Endothelial cell of umbilical vein (primary cell): ENCODE measurements at regions not wholly inside any gene's neighbourhood (a gene's known extent, or its start where the extent isn't known, plus 50 kb on each side); places are given as distances from the start of the nearest gene placed in this dataset.

Source experiments
- BruUV-seq: library from RNA; stranded (reverse); fragments of 400-500 nt; replicated peaks from 2 replicates; lab custom pipeline; 2021; lab: Mats Ljungman, UMichigan
- CTCF ChIA-PET: fragments of 300-600, 350-600 bp; sonication (Branson Sonifier 250); formaldehyde crosslinking; loops from one replicate; lab custom pipeline; 2021; ENCODE audit warnings: antibody characterized with exemption, inconsistent platforms; lab: Charles Lee
- POLR2A ChIA-PET: fragments of 300-600, 350-600 bp; sonication (Branson Sonifier 250); formaldehyde crosslinking; loops from one replicate; lab custom pipeline; 2021; ENCODE audit warnings: antibody characterized with exemption, inconsistent platforms; lab: Charles Lee
- DNase-seq: peaks from one replicate; pipeline ENCODE4 v3.0.0-alpha.2; 2011; ENCODE audit warnings: low read depth, low spot score
- FAIRE-seq: peaks from 2 replicates; lab custom pipeline; 2011; peaks lifted over from hg19 to GRCh38; lab: Jason Lieb, UNC
- H2AFZ ChIP-seq: 2 replicates; pipeline ENCODE4 v1.6.0; 2012; ENCODE audit warnings: low read depth, low read length, control low read depth, inconsistent platforms
- H3K27ac ChIP-seq: 2 replicates; pipeline ENCODE4 v1.5.1; 2011; ENCODE audit warnings: low read depth, mild to moderate bottlenecking, control low read depth, low read length, moderate library complexity; ENCODE audit not compliant: insufficient read depth
- H3K27me3 ChIP-seq, 2 experiments: 2 replicates each; pipeline versions ENCODE4 v1.6.0 to v1.6.1; 2011; ENCODE audit warnings: low read length in 2 of 2, mixed read lengths in 1 of 2; ENCODE audit not compliant: control insufficient read depth in 2 of 2, insufficient read depth in 2 of 2
- H3K36me3 ChIP-seq, 2 experiments: 2 replicates in 1 of 2; 3 replicates in 1 of 2; pipeline ENCODE4 v1.5.1; 2011; ENCODE audit warnings: low read length in 2 of 2, mild to moderate bottlenecking in 1 of 2, moderate library complexity in 1 of 2; ENCODE audit not compliant: control insufficient read depth in 2 of 2, insufficient read depth in 2 of 2; ENCODE audit errors: extremely low read depth in 1 of 2
- H3K4me1 ChIP-seq: 3 replicates; pipeline ENCODE4 v1.5.1; 2011; ENCODE audit warnings: mild to moderate bottlenecking, low read length; ENCODE audit not compliant: control insufficient read depth, insufficient read depth; ENCODE audit errors: extremely low read depth
- H3K4me2 ChIP-seq: 2 replicates; pipeline ENCODE4 v1.6.1; 2011; ENCODE audit warnings: low read length, control low read depth, mixed read lengths; ENCODE audit not compliant: insufficient read depth
- H3K4me3 ChIP-seq, 3 experiments: fragments of 200-600 bp in 1 of 3; sonication (generic), shearing (Covaris generic) in 1 of 3; replicated peaks in 1 of 3; 2 replicates each; pipeline ENCODE4 v1.5.1; 2011 to 2016; ENCODE audit warnings: control low read depth in 3 of 3, low read length in 3 of 3, mild to moderate bottlenecking in 2 of 3, inconsistent platforms in 1 of 3, low read depth in 1 of 3, moderate library complexity in 1 of 3; ENCODE audit not compliant: insufficient read depth in 1 of 3
- H3K79me2 ChIP-seq: 2 replicates; pipeline ENCODE4 v1.6.0; 2012; ENCODE audit warnings: low read length, inconsistent platforms; ENCODE audit not compliant: control insufficient read depth, insufficient read depth
- H3K9ac ChIP-seq: replicated peaks from 2 replicates; pipeline ENCODE3; 2011; ENCODE audit warnings: low read length, control low read depth; ENCODE audit not compliant: insufficient read depth; ENCODE audit errors: extremely low read depth
- H3K9me1 ChIP-seq: replicated peaks from 3 replicates; pipeline ENCODE4 v1.6.0; 2011; ENCODE audit warnings: mild to moderate bottlenecking, low read length; ENCODE audit not compliant: control insufficient read depth, insufficient read depth; ENCODE audit errors: extremely low read depth
- H3K9me3 ChIP-seq: replicated peaks from 2 replicates; pipeline ENCODE4 v1.5.1; 2012; ENCODE audit warnings: low read length, inconsistent platforms; ENCODE audit not compliant: control insufficient read depth, insufficient read depth
- H4K20me1 ChIP-seq: replicated peaks from 2 replicates; pipeline ENCODE3; 2011; ENCODE audit warnings: mild to moderate bottlenecking, low read length; ENCODE audit not compliant: control insufficient read depth, insufficient read depth; ENCODE audit errors: extremely low read depth
- FOS ChIP-seq: IDR thresholded peaks from 2 replicates; pipeline ENCODE4 v1.6.1; 2011; ENCODE audit warnings: mild to moderate bottlenecking, low read length, moderate library complexity, borderline replicate concordance; ENCODE audit not compliant: insufficient read depth
- GATA2 ChIP-seq: IDR thresholded peaks from 2 replicates; pipeline ENCODE4 v1.7.0; 2011; ENCODE audit warnings: low read depth, mild to moderate bottlenecking, moderate library complexity, mixed read lengths, low read length; ENCODE audit not compliant: insufficient read length, insufficient read depth
- JUN ChIP-seq: IDR thresholded peaks from 2 replicates; pipeline ENCODE4 v1.6.1; 2011; ENCODE audit warnings: borderline replicate concordance, low read depth; ENCODE audit not compliant: insufficient read length, insufficient read depth
- MYC ChIP-seq: IDR thresholded peaks from one replicate; pipeline ENCODE4 v1.6.1; 2011; ENCODE audit warnings: mild to moderate bottlenecking, low read depth, low read length
- POLR2A ChIP-seq: IDR thresholded peaks from 2 replicates; pipeline ENCODE4 v1.6.1; 2012; ENCODE audit warnings: low read depth, mild to moderate bottlenecking, control low read depth, low read length
- POLR2AphosphoS5 ChIP-seq: IDR thresholded peaks from 2 replicates; pipeline ENCODE4 v1.6.1; 2012; ENCODE audit warnings: low read depth, mild to moderate bottlenecking, control low read depth, low read length, moderate library complexity; ENCODE audit not compliant: insufficient read depth
- dilution Hi-C: fragments of 300-500 bp; cut with MboI; formaldehyde crosslinking; loops from one replicate; pipeline ENCODE4 v1.15.0; 2019; ENCODE audit warnings: low sequenced_read_pairs; ENCODE audit not compliant: extremely low pct_ligation_motif_present
- intact Hi-C: fragments of 100-400 bp; cut with micrococcal nuclease; formaldehyde crosslinking; loops from one replicate; pipeline ENCODE4 v1.10.0; 2022
- TF ChIP-seq, protein P1 (sequence below), 2 donors: IDR thresholded peaks; 1 replicate in 1 of 2; 2 replicates in 1 of 2; pipeline ENCODE4 v1.5.1; 2011; ENCODE audit warnings: low read length in 2 of 2, mild to moderate bottlenecking in 2 of 2, moderate library complexity in 2 of 2, control low read depth in 1 of 2, inconsistent platforms in 1 of 2, low read depth in 1 of 2; ENCODE audit not compliant: insufficient read depth in 1 of 2; ENCODE audit errors: extremely low read depth in 1 of 2
- TF ChIP-seq, protein P2 (sequence below): IDR thresholded peaks from 2 replicates; pipeline ENCODE4 v1.6.1; 2011; ENCODE audit not compliant: insufficient read depth, insufficient read length

DNA sequence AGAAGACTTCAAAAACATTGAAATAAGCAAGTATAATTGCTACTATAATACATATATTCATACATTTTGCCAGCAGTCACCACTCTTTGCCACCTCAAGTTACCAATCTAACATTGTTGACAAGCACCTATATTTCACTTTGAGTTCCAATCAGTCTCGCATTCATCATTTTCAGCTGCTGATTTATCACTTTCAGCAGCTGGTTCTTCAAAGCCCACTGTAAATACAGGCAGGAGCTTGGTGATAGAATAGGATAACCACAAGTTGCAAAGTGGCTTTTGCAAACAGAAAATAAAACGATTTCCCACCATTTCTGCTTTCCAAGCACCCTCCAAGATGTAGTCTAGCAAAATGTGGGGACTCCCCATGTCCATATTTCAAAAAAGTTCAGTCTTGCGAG, 114.2 kb upstream of the ITGA1 start:
- peaks cover 0 to 3% of the 10 kb centered on the region in 2 experiments for H3K27me3 ChIP-seq
- no peaks in the 10 kb centered on the region for H4K20me1 ChIP-seq
- H3K9ac ChIP-seq = no peak overlapping the region
- TF ChIP-seq, protein P1, sequence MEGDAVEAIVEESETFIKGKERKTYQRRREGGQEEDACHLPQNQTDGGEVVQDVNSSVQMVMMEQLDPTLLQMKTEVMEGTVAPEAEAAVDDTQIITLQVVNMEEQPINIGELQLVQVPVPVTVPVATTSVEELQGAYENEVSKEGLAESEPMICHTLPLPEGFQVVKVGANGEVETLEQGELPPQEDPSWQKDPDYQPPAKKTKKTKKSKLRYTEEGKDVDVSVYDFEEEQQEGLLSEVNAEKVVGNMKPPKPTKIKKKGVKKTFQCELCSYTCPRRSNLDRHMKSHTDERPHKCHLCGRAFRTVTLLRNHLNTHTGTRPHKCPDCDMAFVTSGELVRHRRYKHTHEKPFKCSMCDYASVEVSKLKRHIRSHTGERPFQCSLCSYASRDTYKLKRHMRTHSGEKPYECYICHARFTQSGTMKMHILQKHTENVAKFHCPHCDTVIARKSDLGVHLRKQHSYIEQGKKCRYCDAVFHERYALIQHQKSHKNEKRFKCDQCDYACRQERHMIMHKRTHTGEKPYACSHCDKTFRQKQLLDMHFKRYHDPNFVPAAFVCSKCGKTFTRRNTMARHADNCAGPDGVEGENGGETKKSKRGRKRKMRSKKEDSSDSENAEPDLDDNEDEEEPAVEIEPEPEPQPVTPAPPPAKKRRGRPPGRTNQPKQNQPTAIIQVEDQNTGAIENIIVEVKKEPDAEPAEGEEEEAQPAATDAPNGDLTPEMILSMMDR (IDR thresholded peaks at IDR 0.05; ENCODE audit: extremely low read depth in 1 of 2, insufficient read depth in 1 of 2, low read depth in 1 of 2, low read length in 2 of 2) = no peak
- no peak for TF ChIP-seq FOS
- BruUV-seq = no TSS peak
- H2AFZ ChIP-seq = no peak overlapping the region
- ChIA-PET POLR2A (no interaction called here), CTCF (interaction anchor here (1.9 kb wide), 1 partner anchor 14 kb away, joined by 8 read pairs; no protein-coding TSS in a partner anchor)
- H3K79me2 ChIP-seq = no peaks in the 10 kb centered on the region
- no peaks in the 10 kb centered on the region for H3K36me3 ChIP-seq
- H3K4me1 ChIP-seq = no peaks in the 10 kb centered on the region
- H3K9me3 ChIP-seq = no peaks in the 10 kb centered on the region
- FAIRE-seq = no peak
- no peak overlapping the region for H3K4me2 ChIP-seq
- dilution Hi-C loops (no loop called here), intact Hi-C loops (no loop called here)
- no peak for DNase-seq
- H3K27ac ChIP-seq = no peak overlapping the region
- H3K9me1 ChIP-seq = no peaks in the 10 kb centered on the region
- no peak overlapping the region for H3K4me3 ChIP-seq

DNA sequence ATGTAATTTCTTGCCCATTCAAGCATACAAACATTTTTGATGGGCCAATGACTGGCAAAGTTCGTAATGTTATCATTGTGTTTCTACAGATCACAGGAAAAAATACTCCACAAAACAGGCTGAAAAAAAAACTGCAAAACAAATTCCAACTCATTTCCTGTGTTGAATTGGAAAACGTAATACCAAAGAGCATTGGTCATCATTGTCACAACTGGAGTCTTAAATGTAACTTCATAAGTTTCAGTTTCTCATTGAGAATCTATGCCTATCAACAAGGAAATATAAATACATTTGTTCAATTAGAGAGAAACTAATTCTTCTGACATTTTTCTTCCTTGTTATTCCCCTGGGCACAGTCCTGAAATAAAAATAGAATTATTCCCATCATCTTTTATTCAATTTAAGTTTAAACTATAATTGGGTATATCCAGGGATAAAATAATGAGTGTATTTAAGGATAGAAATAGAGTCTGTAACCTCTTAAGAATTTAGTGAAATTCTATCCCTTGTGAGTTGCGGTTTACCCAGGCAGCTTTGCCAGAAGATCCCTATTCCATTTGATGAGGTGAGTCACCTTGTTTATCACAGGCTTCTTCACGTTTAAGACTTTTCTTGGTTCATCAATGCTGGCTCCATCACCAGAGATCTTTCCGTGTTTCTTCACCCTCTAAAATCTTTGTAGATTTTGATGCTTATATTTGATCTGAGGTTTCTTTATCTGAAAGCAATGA, 112.7 kb upstream of the ITGA1 start:
- dilution Hi-C loops = no loop called here
- Histone ChIP-seq H3K9me1 (no peaks in the 10 kb centered on the region), H2AFZ (no peak overlapping the region), H3K4me3 (no peak overlapping the region), H3K27ac (no peak overlapping the region), H3K4me2 (no peak overlapping the region), H3K36me3 (no peaks in the 10 kb centered on the region), H3K27me3 (peaks cover 0 to 3% of the 10 kb centered on the region in 2 experiments), H3K9ac (no peak overlapping the region), H3K79me2 (no peaks in the 10 kb centered on the region), H3K4me1 (no peaks in the 10 kb centered on the region), H3K9me3 (no peaks in the 10 kb centered on the region), H4K20me1 (no peaks in the 10 kb centered on the region)
- intact Hi-C loops = no loop called here
- DNase-seq (no peak), FAIRE-seq (no peak)
- no TSS peak for BruUV-seq
- ChIA-PET POLR2A (no interaction called here), CTCF (no interaction called here)
- TF ChIP-seq, protein P1 (IDR thresholded peaks at IDR 0.05; ENCODE audit: extremely low read depth in 1 of 2, insufficient read depth in 1 of 2, low read depth in 1 of 2, low read length in 2 of 2) = no peak
- TF ChIP-seq POLR2A = no peak
- no peak for TF ChIP-seq MYC
- TF ChIP-seq JUN = no peak
- TF ChIP-seq, protein P2, sequence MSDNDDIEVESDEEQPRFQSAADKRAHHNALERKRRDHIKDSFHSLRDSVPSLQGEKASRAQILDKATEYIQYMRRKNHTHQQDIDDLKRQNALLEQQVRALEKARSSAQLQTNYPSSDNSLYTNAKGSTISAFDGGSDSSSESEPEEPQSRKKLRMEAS = no peak
- TF ChIP-seq POLR2AphosphoS5 = no peak
- TF ChIP-seq FOS = no peak
- no peak for TF ChIP-seq GATA2
